ENCODE measurements at regions not wholly inside any gene's neighbourhood (a gene's known extent, or its start where the extent isn't known, plus 50 kb on each side); places are given as distances from the start of the nearest gene placed in this dataset.

- TF ChIP-seq CTCF (conservative IDR thresholded peaks at IDR 0.05; ENCODE audit: low read depth, low read length): no peak
- no peak for TF ChIP-seq EZH2 (IDR thresholded peaks at IDR 0.05; ENCODE audit: borderline replicate concordance, low read depth, low read length, poor library complexity, severe bottlenecking)
Measured at GRCh38 chr5:60538955-60539866, 160.8 kb downstream of the DEPDC1B start.

All from A673 (cell line).